ENCODE measurements at regions not wholly inside any gene's neighbourhood (a gene's known extent, or its start where the extent isn't known, plus 50 kb on each side); places are given as distances from the start of the nearest gene placed in this dataset.
A peak's percentile ranks its signal among the peaks of the same experiment; 100 is the strongest.
"Not testable (repeated sequence)": the region's sequence is repeated elsewhere in the genome, so short reads cannot be mapped to it uniquely, and the experiment has no call there.

- Histone ChIP-seq H3K36me3 (ENCODE audit: insufficient read depth, low read length) (no peaks in the 10 kb centered on the region), H3K9ac (ENCODE audit: low read depth, low read length) (no peak overlapping the region), H3K9me3 (ENCODE audit: control insufficient read depth, insufficient read depth, low read length) (no peaks in the 10 kb centered on the region), H3K4me1 (ENCODE audit: insufficient read depth, low read length) (no peaks in the 10 kb centered on the region)
Measured at GRCh38 chr3:71942432-71943187, 157.7 kb upstream of the PROK2 start.

DNA sequence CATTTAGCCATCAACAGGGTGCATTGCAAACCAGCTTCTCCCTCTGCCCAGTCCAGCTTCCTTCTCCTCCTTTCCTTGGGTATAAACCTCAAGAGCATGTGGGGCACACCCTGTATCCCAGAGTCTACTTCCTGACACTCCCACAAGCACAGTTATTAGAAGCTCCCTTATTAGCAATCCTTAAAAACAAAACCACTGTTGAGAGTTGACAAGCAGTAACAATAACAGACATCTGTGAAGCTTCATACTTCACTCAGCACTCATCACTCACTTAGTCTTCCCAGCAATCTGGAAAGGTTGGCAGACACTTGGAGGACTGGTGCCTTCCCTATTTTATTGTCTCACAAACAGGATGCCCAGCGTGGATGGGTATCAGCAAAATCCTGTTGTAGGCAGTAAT is 155.5 kb upstream of the PROK2 start:
- H3K36me3 ChIP-seq (ENCODE audit: insufficient read depth, low read length) = no peaks in the 10 kb centered on the region
- no peaks in the 10 kb centered on the region for H3K4me1 ChIP-seq (ENCODE audit: insufficient read depth, low read length)
- H3K9me3 ChIP-seq (ENCODE audit: control insufficient read depth, insufficient read depth, low read length) = no peaks in the 10 kb centered on the region
- no peak overlapping the region for H3K9ac ChIP-seq (ENCODE audit: low read depth, low read length)

- H3K9ac ChIP-seq (ENCODE audit: low read depth, low read length); H3K9me3 ChIP-seq (ENCODE audit: control insufficient read depth, insufficient read depth, low read length); H3K4me1 ChIP-seq (ENCODE audit: insufficient read depth, low read length); H3K36me3 ChIP-seq (ENCODE audit: insufficient read depth, low read length): not testable (repeated sequence)
Measured at GRCh38 chr3:71938081-71938480, 153.1 kb upstream of the PROK2 start.

DNA sequence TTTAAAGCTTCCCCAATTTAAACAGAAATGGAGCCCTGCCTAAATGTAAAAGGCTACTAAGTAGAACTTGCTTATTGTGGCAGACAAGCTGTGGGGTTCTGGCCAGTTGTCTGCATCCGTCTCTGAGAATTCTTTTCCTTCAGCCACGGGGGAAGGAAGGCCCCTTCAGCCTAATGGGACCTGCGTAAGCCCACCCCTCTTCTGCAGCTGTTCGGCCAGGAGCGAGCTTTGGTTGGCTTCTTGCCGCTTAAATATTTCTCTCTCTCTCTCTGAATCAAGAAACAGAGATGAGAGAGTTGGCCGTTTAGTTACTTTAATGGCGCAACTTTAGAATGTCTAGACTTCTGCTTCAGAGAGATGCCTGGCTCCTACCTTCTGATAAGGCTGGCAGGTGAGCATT is 151.7 kb upstream of the PROK2 start:
- no peak overlapping the region for H3K9ac ChIP-seq (ENCODE audit: low read depth, low read length)

DNA sequence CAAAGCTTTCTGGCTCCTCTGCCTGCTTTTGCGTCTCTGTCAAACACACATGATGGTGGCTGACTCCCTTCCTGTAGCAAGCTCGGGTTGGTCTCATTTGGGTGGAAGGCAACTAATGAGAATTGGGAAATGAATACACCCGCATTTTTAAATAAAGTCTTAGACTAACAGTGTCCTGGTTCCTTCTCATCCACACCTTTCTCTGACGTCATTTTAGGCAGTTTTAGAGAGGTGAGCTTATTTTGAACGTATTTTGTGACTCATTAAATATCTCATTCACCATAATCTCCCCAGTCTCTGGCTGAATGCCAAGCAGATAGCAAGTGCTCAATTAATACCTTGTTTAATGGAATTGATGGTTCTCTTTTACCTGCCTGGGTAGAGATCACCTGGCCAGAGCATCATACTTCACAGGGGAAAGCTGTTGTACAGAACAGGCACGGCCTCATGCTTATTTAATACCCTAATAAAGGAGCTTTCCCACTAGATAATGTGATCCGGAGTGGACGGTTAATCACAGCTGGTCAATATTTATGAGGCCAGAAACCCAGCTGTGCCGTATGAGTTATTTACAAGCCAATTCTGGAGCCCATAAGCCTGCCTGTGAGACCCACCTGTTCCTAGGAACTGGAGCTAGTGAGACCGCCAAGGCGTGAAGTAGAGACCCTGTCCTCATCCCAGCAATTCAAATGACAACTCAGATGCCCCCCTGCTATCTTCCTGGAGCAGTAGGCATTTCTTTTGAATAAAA is 149.7 kb upstream of the PROK2 start:
- Histone ChIP-seq H3K36me3 (ENCODE audit: insufficient read depth, low read length) (no peaks in the 10 kb centered on the region), H3K4me1 (ENCODE audit: insufficient read depth, low read length) (peaks cover 11% of the 10 kb centered on the region)

More for the DNA sequence above, 151.7 kb upstream of the PROK2 start:
- Histone ChIP-seq H3K9me3 (ENCODE audit: control insufficient read depth, insufficient read depth, low read length) (no peaks in the 10 kb centered on the region), H3K36me3 (ENCODE audit: insufficient read depth, low read length) (no peaks in the 10 kb centered on the region), H3K4me1 (ENCODE audit: insufficient read depth, low read length) (no peaks in the 10 kb centered on the region)

GRCh38 chr3:71931922-71932321 is 147.0 kb upstream of the PROK2 start:
- H3K9me3 ChIP-seq (ENCODE audit: control insufficient read depth, insufficient read depth, low read length) = no peaks in the 10 kb centered on the region
- peaks cover 15% of the 10 kb centered on the region for H3K4me1 ChIP-seq (ENCODE audit: insufficient read depth, low read length)
- no peak overlapping the region for H3K9ac ChIP-seq (ENCODE audit: low read depth, low read length)
- H3K36me3 ChIP-seq (ENCODE audit: insufficient read depth, low read length) = no peaks in the 10 kb centered on the region

More for the DNA sequence above, 149.7 kb upstream of the PROK2 start:
- H3K9ac ChIP-seq (ENCODE audit: low read depth, low read length) = no peak overlapping the region
- no peaks in the 10 kb centered on the region for H3K9me3 ChIP-seq (ENCODE audit: control insufficient read depth, insufficient read depth, low read length)

DNA sequence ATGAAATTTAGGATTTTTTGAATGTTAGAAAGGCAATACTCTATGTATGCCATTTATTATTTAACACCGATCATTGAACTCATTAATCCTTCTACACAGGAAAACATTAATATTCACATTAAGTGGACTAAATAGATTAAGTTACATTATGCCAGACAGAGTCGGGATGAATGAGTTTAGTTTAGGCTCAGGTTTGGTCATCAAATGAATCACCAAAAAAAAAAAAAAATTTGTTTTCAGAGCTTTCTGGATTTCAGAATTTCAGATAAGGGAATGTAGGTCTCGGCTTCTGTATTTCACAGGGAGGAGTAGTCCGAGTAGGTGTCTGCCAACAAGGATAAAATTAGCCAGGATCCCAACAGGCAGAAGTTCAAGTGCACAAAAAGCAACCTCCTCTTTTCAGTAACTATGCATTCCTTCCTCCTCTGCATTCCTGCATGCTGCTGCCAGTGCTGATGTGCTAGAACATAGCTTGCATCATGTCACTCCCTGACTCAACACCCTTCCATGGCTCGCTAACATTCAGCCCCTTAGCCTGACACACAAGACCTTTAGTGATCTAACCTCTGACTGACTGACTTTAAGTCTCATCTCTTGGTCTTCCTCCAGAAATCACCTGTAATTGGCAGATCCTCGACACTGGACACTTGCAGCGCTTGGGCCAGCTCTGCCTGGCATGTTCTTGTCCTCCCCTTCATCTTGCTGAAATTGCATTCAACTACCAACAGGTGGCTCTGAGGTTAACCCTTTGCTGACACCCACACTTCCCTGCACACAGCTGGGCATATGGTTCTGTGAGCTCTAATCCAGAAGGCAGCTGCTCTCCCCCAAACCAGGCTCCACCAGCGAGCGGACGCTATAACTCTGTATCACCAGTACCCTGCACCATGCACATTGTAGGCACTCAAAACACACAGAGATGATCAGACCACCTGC is 145.4 kb upstream of the PROK2 start:
- no peak overlapping the region for H3K9ac ChIP-seq (ENCODE audit: low read depth, low read length)
- no peaks in the 10 kb centered on the region for H3K36me3 ChIP-seq (ENCODE audit: insufficient read depth, low read length)
- no peaks in the 10 kb centered on the region for H3K9me3 ChIP-seq (ENCODE audit: control insufficient read depth, insufficient read depth, low read length)
- H3K4me1 ChIP-seq (ENCODE audit: insufficient read depth, low read length) = peaks cover 21% of the 10 kb centered on the region

- peaks cover 40% of the 10 kb centered on the region for H3K4me1 ChIP-seq (ENCODE audit: insufficient read depth, low read length)
- H3K36me3 ChIP-seq (ENCODE audit: insufficient read depth, low read length) = no peaks in the 10 kb centered on the region
- no peaks in the 10 kb centered on the region for H3K9me3 ChIP-seq (ENCODE audit: control insufficient read depth, insufficient read depth, low read length)
Measured at GRCh38 chr3:71928212-71928611, 143.3 kb upstream of the PROK2 start.

DNA sequence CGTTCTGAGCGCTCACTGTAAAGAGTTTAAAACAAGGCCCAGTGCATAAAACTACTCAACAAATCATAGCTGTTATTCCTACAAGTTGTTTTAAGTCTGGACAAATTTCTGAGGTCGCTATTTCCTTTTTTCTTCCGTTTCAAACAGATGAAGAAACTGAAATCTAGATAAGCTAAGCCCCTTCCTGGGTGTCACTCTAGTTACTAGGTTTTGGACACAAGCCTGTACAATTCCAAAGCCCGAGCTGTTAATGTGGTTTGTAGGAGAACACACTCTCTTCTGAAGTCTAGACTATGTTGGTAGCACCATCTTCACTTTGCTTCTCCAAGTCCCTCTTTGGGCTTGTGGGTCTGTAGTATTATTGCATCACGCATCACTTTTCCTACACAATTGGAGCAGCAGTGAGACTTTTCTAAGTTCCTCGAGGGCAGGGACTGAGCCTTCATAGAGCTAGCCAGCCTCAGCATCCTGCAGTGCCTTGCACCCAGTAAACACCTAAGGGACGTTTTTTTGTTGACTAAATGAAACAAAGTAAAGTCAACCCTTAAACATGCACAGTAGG is 142.6 kb upstream of the PROK2 start:
- H3K36me3 ChIP-seq (ENCODE audit: insufficient read depth, low read length) = no peaks in the 10 kb centered on the region
- no peak overlapping the region for H3K9ac ChIP-seq (ENCODE audit: low read depth, low read length)
- no peaks in the 10 kb centered on the region for H3K9me3 ChIP-seq (ENCODE audit: control insufficient read depth, insufficient read depth, low read length)
- peaks cover 40% of the 10 kb centered on the region for H3K4me1 ChIP-seq (ENCODE audit: insufficient read depth, low read length)

More at GRCh38 chr3:71928212-71928611, 143.3 kb upstream of the PROK2 start:
- H3K9ac ChIP-seq (ENCODE audit: low read depth, low read length) = no peak overlapping the region

DNA sequence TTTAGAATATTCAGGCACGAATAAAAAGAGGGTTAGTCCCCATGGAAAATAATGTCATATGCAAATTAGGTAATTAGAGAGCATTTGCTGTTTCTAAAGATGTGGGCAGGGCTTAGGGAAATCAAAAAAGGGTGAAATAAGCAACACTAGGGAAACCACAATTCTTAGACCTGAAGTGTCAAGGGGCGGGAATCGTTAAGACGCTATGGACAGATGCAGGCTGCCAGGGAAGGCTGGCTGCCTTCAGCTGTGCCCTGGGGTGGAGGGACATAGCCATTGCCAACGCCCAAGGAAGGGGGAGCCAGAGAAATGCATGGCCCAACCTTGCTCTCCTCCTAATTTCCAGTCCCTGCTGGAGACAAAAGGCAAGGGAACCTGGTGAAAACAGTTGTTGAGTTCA is 141.7 kb upstream of the PROK2 start:
- Histone ChIP-seq H3K36me3 (ENCODE audit: insufficient read depth, low read length) (no peaks in the 10 kb centered on the region), H3K9me3 (ENCODE audit: control insufficient read depth, insufficient read depth, low read length) (no peaks in the 10 kb centered on the region), H3K4me1 (ENCODE audit: insufficient read depth, low read length) (peaks cover 40% of the 10 kb centered on the region), H3K9ac (ENCODE audit: low read depth, low read length) (no peak overlapping the region)

- Histone ChIP-seq H3K4me1 (ENCODE audit: insufficient read depth, low read length) (peaks cover 40% of the 10 kb centered on the region), H3K9ac (ENCODE audit: low read depth, low read length) (peak overlapping the region; percentile 25; the same call in 1 of the 2 replicates), H3K36me3 (ENCODE audit: insufficient read depth, low read length) (no peaks in the 10 kb centered on the region), H3K9me3 (ENCODE audit: control insufficient read depth, insufficient read depth, low read length) (no peaks in the 10 kb centered on the region)
Measured at GRCh38 chr3:71926262-71926600, 141.3 kb upstream of the PROK2 start.

DNA sequence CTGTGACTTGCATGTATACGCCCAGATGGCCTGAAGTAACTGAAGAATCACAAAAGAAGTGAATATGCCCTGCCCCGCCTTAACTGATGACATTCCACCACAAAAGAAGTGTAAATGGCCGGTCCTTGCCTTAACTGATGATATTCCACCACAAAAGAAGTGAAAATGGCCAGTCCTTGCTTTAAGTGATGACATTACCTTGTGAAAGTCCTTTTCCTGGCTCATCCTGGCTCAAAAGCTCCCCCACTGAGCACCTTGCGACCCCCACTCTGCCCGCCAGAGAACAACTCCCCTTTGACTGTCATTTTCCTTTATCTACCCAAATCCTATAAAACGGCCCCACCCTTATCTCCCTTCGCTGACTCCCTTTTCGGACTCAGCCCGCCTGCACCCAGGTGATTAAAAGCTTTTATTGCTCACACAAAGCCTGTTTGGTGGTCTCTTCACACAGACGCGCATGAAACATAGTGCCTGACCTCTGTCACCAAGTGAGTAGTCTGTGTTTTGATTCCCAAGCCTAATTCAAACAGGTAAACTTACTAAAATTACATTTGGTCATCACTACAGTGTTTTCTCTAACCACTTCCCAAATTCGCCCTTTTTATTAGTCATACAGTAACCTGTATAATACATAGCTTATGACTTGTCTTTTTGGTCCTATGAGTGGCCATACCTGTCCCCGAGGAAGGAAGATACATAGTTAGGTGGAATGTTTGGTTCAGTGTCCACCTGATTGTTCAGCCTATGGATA is 140.7 kb upstream of the PROK2 start:
- not testable (repeated sequence) for H3K36me3 ChIP-seq (ENCODE audit: insufficient read depth, low read length); H3K9me3 ChIP-seq (ENCODE audit: control insufficient read depth, insufficient read depth, low read length)
- peak overlapping the region; percentile 25; the same call in 1 of the 2 replicates for H3K9ac ChIP-seq (ENCODE audit: low read depth, low read length)
- peaks cover 35% of the 10 kb centered on the region for H3K4me1 ChIP-seq (ENCODE audit: insufficient read depth, low read length)

DNA sequence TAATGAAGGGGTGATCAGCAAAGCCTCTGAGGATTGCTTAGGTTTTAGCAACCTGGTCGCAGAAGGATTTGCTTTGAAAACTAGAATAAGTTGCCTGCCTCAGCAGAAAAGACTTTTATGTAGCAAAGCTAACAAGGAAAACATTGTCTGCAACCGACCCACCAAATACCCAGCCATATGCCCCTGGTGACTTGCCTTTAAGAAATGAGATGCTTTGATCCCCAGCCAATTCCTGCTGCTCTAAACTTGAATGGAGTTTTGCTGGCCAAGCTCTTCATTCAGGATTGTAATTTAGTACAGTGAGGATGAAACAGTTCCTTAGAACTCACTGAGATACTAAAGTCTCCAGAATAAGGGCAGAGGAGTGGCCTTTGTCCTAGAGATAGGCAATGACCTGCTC is 139.8 kb upstream of the PROK2 start:
- Histone ChIP-seq H3K9ac (ENCODE audit: low read depth, low read length) (no peak overlapping the region), H3K4me1 (ENCODE audit: insufficient read depth, low read length) (peaks cover 29% of the 10 kb centered on the region), H3K9me3 (ENCODE audit: control insufficient read depth, insufficient read depth, low read length) (no peaks in the 10 kb centered on the region), H3K36me3 (ENCODE audit: insufficient read depth, low read length) (no peaks in the 10 kb centered on the region)
